Fibroblast of the aortic adventitia (primary cell): ENCODE measurements at regions not wholly inside any gene's neighbourhood (a gene's known extent, or its start where the extent isn't known, plus 50 kb on each side); places are given as distances from the start of the nearest gene placed in this dataset.

Source experiments
- DNase-seq: peaks from one replicate; pipeline ENCODE4 v3.0.0-alpha.2; 2010; ENCODE audit warnings: low read depth
- H3K4me3 ChIP-seq: 2 replicates; pipeline ENCODE4 v1.5.1; 2011; ENCODE audit warnings: low read depth, mild to moderate bottlenecking, control low read depth, low read length, moderate library complexity
- CTCF ChIP-seq: IDR thresholded peaks from 2 replicates; pipeline ENCODE4 v1.5.1; 2011; ENCODE audit warnings: mild to moderate bottlenecking, low read length, control low read depth, inconsistent platforms; ENCODE audit not compliant: insufficient read depth

GRCh38 chr10:3418041-3418754, 245.6 kb upstream of the PITRM1 start:
- H3K4me3 ChIP-seq: no peak overlapping the region
- no peak for TF ChIP-seq CTCF
- DNase-seq: no peak

- DNase-seq: no peak
- TF ChIP-seq CTCF: no peak
Observed at GRCh38 chr10:3417096-3417495, 244.5 kb upstream of the PITRM1 start.

GRCh38 chr10:3415878-3416605, 243.5 kb upstream of the PITRM1 start:
- TF ChIP-seq CTCF: no peak
- H3K4me3 ChIP-seq: no peak overlapping the region
- DNase-seq: no peak

More at GRCh38 chr10:3417096-3417495, 244.5 kb upstream of the PITRM1 start:
- no peak overlapping the region for H3K4me3 ChIP-seq

GRCh38 chr10:3415038-3415736, 242.6 kb upstream of the PITRM1 start:
- no peak overlapping the region for H3K4me3 ChIP-seq
- no peak for TF ChIP-seq CTCF
- DNase-seq: no peak

- no peak for DNase-seq
- no peak overlapping the region for H3K4me3 ChIP-seq
- no peak for TF ChIP-seq CTCF
Observed at GRCh38 chr10:3414667-3415023, 242.1 kb upstream of the PITRM1 start.

GRCh38 chr10:3413937-3414666, 241.5 kb upstream of the PITRM1 start:
- DNase-seq: no peak
- H3K4me3 ChIP-seq: no peak overlapping the region
- TF ChIP-seq CTCF: no peak
